ENCODE measurements at regions not wholly inside any gene's neighbourhood (a gene's known extent, or its start where the extent isn't known, plus 50 kb on each side); places are given as distances from the start of the nearest gene placed in this dataset.
A peak's percentile ranks its signal among the peaks of the same experiment; 100 is the strongest.

DNA sequence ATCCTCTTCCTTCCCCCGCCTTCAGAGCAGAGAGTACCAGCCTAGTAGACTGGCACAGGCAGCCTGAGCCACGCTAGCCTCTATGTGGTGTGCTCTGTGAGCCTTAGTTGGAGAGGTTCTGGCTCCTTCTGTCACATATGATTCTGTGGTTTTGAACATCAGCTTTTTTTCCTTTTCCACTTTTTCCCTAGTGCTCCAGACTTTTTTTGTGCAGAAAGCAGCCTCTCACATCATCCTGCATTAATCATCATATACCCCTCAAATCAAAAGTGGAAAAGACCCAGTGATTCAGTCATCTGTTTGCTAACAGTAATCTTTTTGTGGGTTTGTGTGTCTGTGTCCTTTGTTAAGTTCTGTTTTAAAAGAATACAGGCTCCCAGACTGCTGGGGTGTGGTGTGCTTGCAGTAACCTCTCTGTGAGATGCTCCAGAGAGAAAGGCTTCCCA, 663.9 kb upstream of the RGMB start:
- H3K27me3 Mint-ChIP-seq (ENCODE audit: unreplicated experiment) = no peaks in the 10 kb centered on the region
- H3K4me3 Mint-ChIP-seq (ENCODE audit: unreplicated experiment) = peak overlapping the region; percentile 44
- peak overlapping the region; percentile 87 for H3K27ac Mint-ChIP-seq (ENCODE audit: unreplicated experiment)
- H3K9me3 Mint-ChIP-seq (ENCODE audit: unreplicated experiment) = no peaks in the 10 kb centered on the region
- peaks cover 60% of the 10 kb centered on the region for H3K4me1 Mint-ChIP-seq (ENCODE audit: unreplicated experiment)
- no peaks in the 10 kb centered on the region for H3K36me3 Mint-ChIP-seq (ENCODE audit: unreplicated experiment)
- DNase-seq (ENCODE audit: extremely low spot score, unreplicated experiment) = no peak
- TF ChIP-seq, protein P1, sequence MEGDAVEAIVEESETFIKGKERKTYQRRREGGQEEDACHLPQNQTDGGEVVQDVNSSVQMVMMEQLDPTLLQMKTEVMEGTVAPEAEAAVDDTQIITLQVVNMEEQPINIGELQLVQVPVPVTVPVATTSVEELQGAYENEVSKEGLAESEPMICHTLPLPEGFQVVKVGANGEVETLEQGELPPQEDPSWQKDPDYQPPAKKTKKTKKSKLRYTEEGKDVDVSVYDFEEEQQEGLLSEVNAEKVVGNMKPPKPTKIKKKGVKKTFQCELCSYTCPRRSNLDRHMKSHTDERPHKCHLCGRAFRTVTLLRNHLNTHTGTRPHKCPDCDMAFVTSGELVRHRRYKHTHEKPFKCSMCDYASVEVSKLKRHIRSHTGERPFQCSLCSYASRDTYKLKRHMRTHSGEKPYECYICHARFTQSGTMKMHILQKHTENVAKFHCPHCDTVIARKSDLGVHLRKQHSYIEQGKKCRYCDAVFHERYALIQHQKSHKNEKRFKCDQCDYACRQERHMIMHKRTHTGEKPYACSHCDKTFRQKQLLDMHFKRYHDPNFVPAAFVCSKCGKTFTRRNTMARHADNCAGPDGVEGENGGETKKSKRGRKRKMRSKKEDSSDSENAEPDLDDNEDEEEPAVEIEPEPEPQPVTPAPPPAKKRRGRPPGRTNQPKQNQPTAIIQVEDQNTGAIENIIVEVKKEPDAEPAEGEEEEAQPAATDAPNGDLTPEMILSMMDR (IDR thresholded peaks at IDR 0.05) = no peak

GRCh38 chr5:98110282-98110691, 663.2 kb upstream of the RGMB start:
- Mint-ChIP-seq H3K27ac (ENCODE audit: unreplicated experiment) (peak overlapping the region; percentile 87), H3K36me3 (ENCODE audit: unreplicated experiment) (no peaks in the 10 kb centered on the region), H3K27me3 (ENCODE audit: unreplicated experiment) (no peaks in the 10 kb centered on the region), H3K9me3 (ENCODE audit: unreplicated experiment) (no peaks in the 10 kb centered on the region), H3K4me3 (ENCODE audit: unreplicated experiment) (no peak overlapping the region), H3K4me1 (ENCODE audit: unreplicated experiment) (peaks cover 53% of the 10 kb centered on the region)
- DNase-seq (ENCODE audit: extremely low spot score, unreplicated experiment) = no peak
- TF ChIP-seq, protein P1 (IDR thresholded peaks at IDR 0.05) = no peak

DNA sequence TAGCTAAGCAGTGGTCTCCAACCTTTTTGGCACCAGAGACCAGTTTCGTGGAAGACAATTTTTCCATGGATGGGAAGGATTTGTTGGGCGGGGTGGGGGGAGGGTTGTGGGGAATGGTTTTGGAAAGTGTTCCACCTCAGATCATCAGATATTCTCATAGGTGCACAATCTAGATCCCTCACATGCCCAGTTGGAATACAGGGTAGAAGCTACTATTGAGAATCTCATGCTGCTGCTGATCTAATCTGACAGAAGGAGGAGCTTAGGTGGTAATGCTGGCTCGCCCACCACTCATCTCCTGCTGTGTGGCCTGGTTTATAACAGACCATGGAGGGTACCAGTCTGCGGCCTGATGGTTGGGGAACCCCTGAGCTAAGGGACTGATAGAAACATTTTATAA, 662.7 kb upstream of the RGMB start:
- Mint-ChIP-seq H3K4me3 (ENCODE audit: unreplicated experiment) (no peak overlapping the region), H3K36me3 (ENCODE audit: unreplicated experiment) (no peaks in the 10 kb centered on the region), H3K27ac (ENCODE audit: unreplicated experiment) (peak overlapping the region; percentile 87), H3K27me3 (ENCODE audit: unreplicated experiment) (no peaks in the 10 kb centered on the region), H3K4me1 (ENCODE audit: unreplicated experiment) (peaks cover 49% of the 10 kb centered on the region), H3K9me3 (ENCODE audit: unreplicated experiment) (no peaks in the 10 kb centered on the region)
- DNase-seq (ENCODE audit: extremely low spot score, unreplicated experiment) = no peak
- TF ChIP-seq, protein P1 (IDR thresholded peaks at IDR 0.05) = no peak

- Mint-ChIP-seq H3K27me3 (ENCODE audit: unreplicated experiment) (no peaks in the 10 kb centered on the region), H3K4me3 (ENCODE audit: unreplicated experiment) (no peak overlapping the region), H3K27ac (ENCODE audit: unreplicated experiment) (no peak overlapping the region), H3K9me3 (ENCODE audit: unreplicated experiment) (no peaks in the 10 kb centered on the region), H3K36me3 (ENCODE audit: unreplicated experiment) (no peaks in the 10 kb centered on the region), H3K4me1 (ENCODE audit: unreplicated experiment) (peaks cover 40% of the 10 kb centered on the region)
- TF ChIP-seq, protein P1 (IDR thresholded peaks at IDR 0.05) = peak; percentile 25
- DNase-seq (ENCODE audit: extremely low spot score, unreplicated experiment) = no peak
Observed at GRCh38 chr5:98111686-98112085, 661.8 kb upstream of the RGMB start.

- no peaks in the 10 kb centered on the region for H3K36me3 Mint-ChIP-seq (ENCODE audit: unreplicated experiment)
- DNase-seq (ENCODE audit: extremely low spot score, unreplicated experiment) = no peak
- TF ChIP-seq, protein P1 (IDR thresholded peaks at IDR 0.05) = no peak
- no peak overlapping the region for H3K27ac Mint-ChIP-seq (ENCODE audit: unreplicated experiment)
- H3K4me1 Mint-ChIP-seq (ENCODE audit: unreplicated experiment) = peaks cover 4% of the 10 kb centered on the region
- H3K27me3 Mint-ChIP-seq (ENCODE audit: unreplicated experiment) = no peaks in the 10 kb centered on the region
- H3K4me3 Mint-ChIP-seq (ENCODE audit: unreplicated experiment) = no peak overlapping the region
- H3K9me3 Mint-ChIP-seq (ENCODE audit: unreplicated experiment) = peaks cover 6% of the 10 kb centered on the region
Observed at GRCh38 chr5:98121036-98121936, 652.2 kb upstream of the RGMB start.

Data from osteocyte (in vitro differentiated cells).